MCF 10A (cell line): ENCODE measurements at regions not wholly inside any gene's neighbourhood (a gene's known extent, or its start where the extent isn't known, plus 50 kb on each side); places are given as distances from the start of the nearest gene placed in this dataset.

ENCODE experiments used
- BruUV-seq: library from RNA; stranded (reverse); fragments of 400-500 nt; replicated peaks from 2 replicates; lab custom pipeline; 2021; lab: Mats Ljungman, UMichigan
- CTCF ChIA-PET: fragments of 300-600 bp; sonication (Branson Sonifier 250); formaldehyde crosslinking; extraction: SDS; loops from one replicate; lab custom pipeline; 2021; ENCODE audit warnings: antibody characterized with exemption, inconsistent platforms; lab: Yijun Ruan, JAX
- POLR2A ChIA-PET: fragments of 300-600, 350-650 bp; sonication (Branson Sonifier 250); formaldehyde crosslinking; extraction: SDS; loops from one replicate; lab custom pipeline; 2020; ENCODE audit warnings: antibody characterized with exemption, inconsistent platforms; lab: Yijun Ruan, JAX
- DNase-seq: peaks from one replicate; pipeline ENCODE4 v3.0.0-alpha.2; 2018; ENCODE audit not compliant: unreplicated experiment
- H3K27ac Mint-ChIP-seq: one replicate; pipeline ENCODE4 v1.8.0; 2022; ENCODE audit warnings: mild to moderate bottlenecking, low read depth, mixed read lengths; ENCODE audit not compliant: unreplicated experiment
- H3K27me3 Mint-ChIP-seq: one replicate; pipeline ENCODE4 v1.8.0; 2022; ENCODE audit warnings: mixed read lengths; ENCODE audit not compliant: insufficient read depth, unreplicated experiment
- H3K36me3 Mint-ChIP-seq: one replicate; pipeline ENCODE4 v1.8.0; 2022; ENCODE audit warnings: mild to moderate bottlenecking, moderate library complexity, mixed read lengths; ENCODE audit not compliant: insufficient read depth, unreplicated experiment
- H3K4me1 Mint-ChIP-seq: one replicate; pipeline ENCODE4 v1.8.0; 2022; ENCODE audit warnings: mixed read lengths; ENCODE audit not compliant: insufficient read depth, unreplicated experiment
- H3K4me3 Mint-ChIP-seq: one replicate; pipeline ENCODE4 v1.8.0; 2022; ENCODE audit warnings: mild to moderate bottlenecking, moderate library complexity, mixed read lengths; ENCODE audit not compliant: unreplicated experiment
- H3K9me3 Mint-ChIP-seq: one replicate; pipeline ENCODE4 v1.8.0; 2022; ENCODE audit warnings: mixed read lengths; ENCODE audit not compliant: unreplicated experiment
- intact Hi-C: fragments of 100-400 bp; cut with micrococcal nuclease; formaldehyde crosslinking; loops from 2 replicates; pipeline ENCODE4 v1.14.1; 2022
- TF ChIP-seq, protein P1 (sequence below): fragments of 200-600 bp; IDR thresholded peaks from one replicate; pipeline ENCODE4 v1.8.0; 2022; ENCODE audit warnings: antibody characterized with exemption, mild to moderate bottlenecking; ENCODE audit not compliant: unreplicated experiment

GRCh38 chr1:29542548-29542947 is 306.2 kb downstream of the PTPRU start:
- Mint-ChIP-seq H3K4me3 (no peak overlapping the region), H3K36me3 (no peaks in the 10 kb centered on the region), H3K9me3 (no peaks in the 10 kb centered on the region), H3K27ac (no peak overlapping the region), H3K27me3 (no peaks in the 10 kb centered on the region), H3K4me1 (no peaks in the 10 kb centered on the region)
- DNase-seq, result no peak
- intact Hi-C loops, result no loop called here
- POLR2A ChIA-PET, result no interaction called here
- CTCF ChIA-PET, result interaction anchor here (0.5 kb wide), 1 partner anchor 476 kb away, joined by 3 read pairs; no protein-coding TSS in a partner anchor
- no TSS peak for BruUV-seq
- TF ChIP-seq, protein P1, sequence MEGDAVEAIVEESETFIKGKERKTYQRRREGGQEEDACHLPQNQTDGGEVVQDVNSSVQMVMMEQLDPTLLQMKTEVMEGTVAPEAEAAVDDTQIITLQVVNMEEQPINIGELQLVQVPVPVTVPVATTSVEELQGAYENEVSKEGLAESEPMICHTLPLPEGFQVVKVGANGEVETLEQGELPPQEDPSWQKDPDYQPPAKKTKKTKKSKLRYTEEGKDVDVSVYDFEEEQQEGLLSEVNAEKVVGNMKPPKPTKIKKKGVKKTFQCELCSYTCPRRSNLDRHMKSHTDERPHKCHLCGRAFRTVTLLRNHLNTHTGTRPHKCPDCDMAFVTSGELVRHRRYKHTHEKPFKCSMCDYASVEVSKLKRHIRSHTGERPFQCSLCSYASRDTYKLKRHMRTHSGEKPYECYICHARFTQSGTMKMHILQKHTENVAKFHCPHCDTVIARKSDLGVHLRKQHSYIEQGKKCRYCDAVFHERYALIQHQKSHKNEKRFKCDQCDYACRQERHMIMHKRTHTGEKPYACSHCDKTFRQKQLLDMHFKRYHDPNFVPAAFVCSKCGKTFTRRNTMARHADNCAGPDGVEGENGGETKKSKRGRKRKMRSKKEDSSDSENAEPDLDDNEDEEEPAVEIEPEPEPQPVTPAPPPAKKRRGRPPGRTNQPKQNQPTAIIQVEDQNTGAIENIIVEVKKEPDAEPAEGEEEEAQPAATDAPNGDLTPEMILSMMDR, result no peak

- POLR2A ChIA-PET, result no interaction called here
- Mint-ChIP-seq H3K4me3 (no peak overlapping the region), H3K36me3 (no peaks in the 10 kb centered on the region), H3K27me3 (no peaks in the 10 kb centered on the region), H3K27ac (no peak overlapping the region), H3K4me1 (no peaks in the 10 kb centered on the region), H3K9me3 (no peaks in the 10 kb centered on the region)
- TF ChIP-seq, protein P1, result no peak
- DNase-seq, result no peak
- intact Hi-C loops, result no loop called here
- CTCF ChIA-PET, result no interaction called here
- no TSS peak for BruUV-seq
Measured at GRCh38 chr1:29541631-29542030, 305.3 kb downstream of the PTPRU start.

DNA sequence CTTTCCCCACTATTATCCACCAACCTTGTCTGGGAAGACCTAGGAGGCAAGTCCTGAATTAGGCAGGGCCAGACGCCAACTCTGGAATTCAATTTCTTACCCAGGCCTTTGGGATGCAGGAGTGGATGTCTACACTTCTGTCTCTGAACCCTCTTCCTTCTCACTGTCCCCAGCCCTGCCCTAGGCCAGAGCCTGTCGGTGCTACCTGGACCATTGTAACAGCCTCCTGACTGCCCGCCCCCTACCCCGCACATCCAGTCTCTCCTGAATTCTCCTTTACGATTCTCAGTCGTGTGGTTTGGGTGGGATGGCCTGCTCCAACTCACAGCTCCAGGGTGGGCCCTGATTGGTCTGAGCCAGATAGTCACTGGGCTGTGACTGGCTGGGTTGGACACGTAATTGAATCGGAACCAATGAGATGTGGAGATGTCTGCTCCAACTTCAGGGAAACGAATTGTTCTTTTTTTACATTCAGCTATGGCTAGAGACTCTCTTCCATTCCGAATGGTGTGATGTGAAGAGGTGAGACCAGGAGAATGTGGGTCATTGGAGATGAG is 304.6 kb downstream of the PTPRU start:
- no peak for DNase-seq
- TF ChIP-seq, protein P1, result no peak
- Mint-ChIP-seq H3K27ac (no peak overlapping the region), H3K4me3 (no peak overlapping the region), H3K36me3 (no peaks in the 10 kb centered on the region), H3K4me1 (no peaks in the 10 kb centered on the region), H3K27me3 (no peaks in the 10 kb centered on the region), H3K9me3 (no peaks in the 10 kb centered on the region)
- POLR2A ChIA-PET, result no interaction called here
- CTCF ChIA-PET, result no interaction called here
- intact Hi-C loops, result no loop called here
- no TSS peak for BruUV-seq

- ChIA-PET CTCF (interaction anchor here (0.6 kb wide), 1 partner anchor 340 kb away, joined by 3 read pairs; no protein-coding TSS in a partner anchor), POLR2A (no interaction called here)
- Mint-ChIP-seq H3K27me3 (no peaks in the 10 kb centered on the region), H3K27ac (no peak overlapping the region), H3K4me1 (no peaks in the 10 kb centered on the region), H3K36me3 (no peaks in the 10 kb centered on the region), H3K4me3 (no peak overlapping the region), H3K9me3 (no peaks in the 10 kb centered on the region)
- TF ChIP-seq, protein P1, result no peak
- BruUV-seq, result no TSS peak
- intact Hi-C loops, result no loop called here
- DNase-seq, result no peak
Measured at GRCh38 chr1:29539971-29540370, 303.6 kb downstream of the PTPRU start.
